ENCODE measurements at regions not wholly inside any gene's neighbourhood (a gene's known extent, or its start where the extent isn't known, plus 50 kb on each side); places are given as distances from the start of the nearest gene placed in this dataset.
"Not testable (repeated sequence)": the region's sequence is repeated elsewhere in the genome, so short reads cannot be mapped to it uniquely, and the experiment has no call there.

DNA sequence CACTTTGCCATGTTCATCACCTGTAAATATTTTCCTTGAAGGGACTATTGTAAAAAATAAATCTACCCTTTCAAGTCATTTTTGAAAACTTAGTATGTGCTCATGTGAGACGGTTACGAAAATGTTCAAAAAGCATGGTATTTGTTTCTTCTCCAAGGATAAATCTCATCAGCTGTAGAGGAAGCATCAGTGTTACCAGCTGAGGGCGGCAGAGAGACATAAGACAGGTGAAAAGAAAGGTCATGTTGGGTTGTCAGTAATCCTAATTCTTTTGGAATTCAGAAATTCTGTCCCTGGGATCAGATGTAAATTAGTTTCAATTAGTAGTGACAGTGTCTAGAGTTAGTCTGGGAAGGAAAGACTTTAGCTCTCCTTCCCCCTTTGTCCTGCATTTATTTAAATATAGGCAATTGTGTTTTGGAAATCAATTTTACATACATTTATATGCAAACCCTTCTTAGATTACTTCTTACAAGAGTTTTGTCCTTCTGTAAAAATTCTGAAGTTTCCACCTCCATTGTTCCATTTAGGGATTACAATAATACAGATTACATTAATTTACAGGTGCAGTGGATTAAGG is 791.9 kb upstream of the CDH6 start:
- H3K27ac Mint-ChIP-seq, result no peak overlapping the region
- H3K9me3 Mint-ChIP-seq, result peaks cover 2% of the 10 kb centered on the region
- H3K4me1 Mint-ChIP-seq, result no peaks in the 10 kb centered on the region
- H3K4me3 Mint-ChIP-seq, result no peak overlapping the region
- H3K27me3 Mint-ChIP-seq, result no peaks in the 10 kb centered on the region
- no peak for DNase-seq
- no peaks in the 10 kb centered on the region for H3K36me3 Mint-ChIP-seq

DNA sequence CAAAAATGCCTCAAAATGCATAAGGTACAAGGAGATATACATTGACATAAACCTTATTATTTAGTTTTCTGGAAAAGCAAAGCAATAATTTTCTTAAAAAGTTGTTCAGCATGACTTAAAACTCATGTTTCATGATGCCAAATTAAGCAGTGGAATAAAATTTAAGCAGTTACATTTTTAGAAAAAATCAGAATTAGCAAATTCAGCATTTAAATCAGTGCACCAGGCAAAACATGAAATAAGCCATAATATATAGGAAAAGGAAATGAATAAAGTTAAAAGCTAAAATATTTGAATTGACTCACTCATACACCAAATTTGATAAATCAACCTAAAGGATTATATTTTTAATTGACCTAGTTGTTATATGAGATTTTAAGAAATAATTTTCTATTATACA is 795.1 kb upstream of the CDH6 start:
- H3K36me3 Mint-ChIP-seq, result no peaks in the 10 kb centered on the region
- H3K27me3 Mint-ChIP-seq, result no peaks in the 10 kb centered on the region
- peaks cover 4% of the 10 kb centered on the region for H3K9me3 Mint-ChIP-seq
- H3K4me1 Mint-ChIP-seq, result no peaks in the 10 kb centered on the region
- H3K4me3 Mint-ChIP-seq, result no peak overlapping the region
- no peak for DNase-seq
- no peak overlapping the region for H3K27ac Mint-ChIP-seq

DNA sequence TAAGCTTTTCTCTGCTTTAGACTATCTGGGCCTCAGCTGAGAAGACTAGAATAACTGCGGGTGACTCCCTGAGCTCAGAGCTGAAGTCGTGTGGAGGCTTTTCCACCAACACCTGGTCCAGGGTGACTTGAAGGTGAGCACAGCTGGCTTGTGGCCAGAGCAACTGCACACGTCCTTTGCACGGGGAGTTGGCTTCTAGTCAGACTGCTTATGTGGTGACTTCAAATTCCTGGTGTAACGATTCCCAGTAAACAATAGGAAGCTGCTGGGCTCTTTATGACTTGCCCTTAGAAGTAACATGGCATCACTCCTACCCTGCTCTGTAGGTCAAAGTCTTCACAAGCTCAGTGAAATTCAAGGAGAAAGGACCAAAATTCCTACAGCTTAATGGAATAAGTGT is 800.6 kb upstream of the CDH6 start:
- DNase-seq, result no peak
- no peak overlapping the region for H3K4me3 Mint-ChIP-seq
- no peaks in the 10 kb centered on the region for H3K27me3 Mint-ChIP-seq
- peaks cover 9% of the 10 kb centered on the region for H3K9me3 Mint-ChIP-seq
- H3K36me3 Mint-ChIP-seq, result no peaks in the 10 kb centered on the region
- H3K4me1 Mint-ChIP-seq, result no peaks in the 10 kb centered on the region
- no peak overlapping the region for H3K27ac Mint-ChIP-seq

DNA sequence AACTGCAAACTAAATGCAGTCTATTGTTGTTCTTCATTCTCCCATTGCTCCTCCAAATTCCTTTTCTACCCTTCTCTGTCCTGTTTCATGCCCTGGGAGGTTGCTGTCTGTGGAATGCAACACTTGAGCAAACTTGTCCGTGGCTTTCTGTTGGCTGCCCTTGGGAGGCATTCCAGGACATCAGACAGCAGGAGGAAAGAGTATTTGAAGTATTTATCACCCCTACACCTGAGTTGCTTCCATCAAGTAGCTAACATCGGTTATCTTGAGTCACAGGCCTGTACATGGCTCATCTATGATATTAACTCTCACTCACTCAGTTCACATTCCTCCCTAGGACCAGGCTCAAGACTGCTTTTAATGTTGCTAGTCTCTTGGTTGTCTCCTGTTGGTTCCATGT is 803.4 kb upstream of the CDH6 start:
- H3K9me3 Mint-ChIP-seq, result peaks cover 8% of the 10 kb centered on the region
- H3K27me3 Mint-ChIP-seq, result no peaks in the 10 kb centered on the region
- H3K36me3 Mint-ChIP-seq, result no peaks in the 10 kb centered on the region
- no peak overlapping the region for H3K4me3 Mint-ChIP-seq
- no peak overlapping the region for H3K27ac Mint-ChIP-seq
- no peak for DNase-seq
- no peaks in the 10 kb centered on the region for H3K4me1 Mint-ChIP-seq

DNA sequence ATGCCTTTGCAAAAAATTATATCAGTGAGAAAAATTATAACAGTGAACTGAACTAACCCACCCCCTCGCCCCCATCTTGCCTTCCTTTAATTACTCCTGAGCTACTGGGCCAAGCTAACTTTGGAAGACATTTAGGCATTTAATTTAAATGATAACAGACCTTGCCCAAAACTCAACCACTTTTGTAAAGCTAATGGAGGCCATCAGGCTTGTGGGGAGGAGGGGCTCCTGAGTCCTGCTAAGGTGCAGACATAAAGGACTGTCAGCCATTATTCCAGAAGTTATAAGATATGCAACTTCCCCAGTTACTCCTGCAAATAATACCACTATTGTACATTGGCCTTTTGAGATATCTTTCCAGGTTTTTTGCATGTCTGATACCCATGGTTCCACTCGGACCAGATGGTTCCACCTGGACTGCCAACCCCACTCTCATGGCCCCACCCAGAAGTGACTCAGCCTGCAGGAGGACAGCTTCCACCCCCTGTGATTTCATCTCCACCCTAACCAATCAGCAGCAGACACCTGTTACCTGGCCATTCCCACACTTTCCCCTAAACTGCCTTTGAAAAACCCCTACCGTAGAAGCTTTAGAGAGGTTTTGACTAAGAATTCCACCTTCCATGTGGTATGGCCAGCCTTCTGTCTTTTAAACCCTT is 805.4 kb upstream of the CDH6 start:
- Mint-ChIP-seq H3K27ac (no peak overlapping the region), H3K4me3 (no peak overlapping the region), H3K27me3 (no peaks in the 10 kb centered on the region), H3K9me3 (peaks cover 7% of the 10 kb centered on the region), H3K36me3 (no peaks in the 10 kb centered on the region), H3K4me1 (no peaks in the 10 kb centered on the region)
- DNase-seq, result no peak

DNA sequence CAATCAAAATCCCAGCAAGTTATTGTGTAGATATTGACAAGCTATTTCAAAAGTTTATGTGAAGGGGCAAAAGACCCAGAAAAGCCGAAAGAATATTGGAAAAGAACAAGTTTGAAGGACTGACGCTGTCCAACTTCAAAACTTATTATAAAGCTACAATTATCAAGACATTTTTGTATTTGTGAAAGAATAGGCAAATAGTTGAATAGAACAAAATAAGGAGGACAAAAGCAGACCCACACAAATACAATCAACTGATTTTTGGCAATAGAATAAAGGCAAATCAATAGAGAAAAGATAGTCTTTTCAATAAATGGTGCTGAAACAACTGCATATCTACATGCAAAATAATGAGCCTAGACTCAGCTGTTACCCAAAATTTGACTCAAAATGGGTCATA is 807.7 kb upstream of the CDH6 start:
- Mint-ChIP-seq H3K4me3 (no peak overlapping the region), H3K36me3 (no peaks in the 10 kb centered on the region), H3K4me1 (no peaks in the 10 kb centered on the region), H3K27ac (no peak overlapping the region), H3K27me3 (no peaks in the 10 kb centered on the region), H3K9me3 (peaks cover 5% of the 10 kb centered on the region)
- no peak for DNase-seq

DNA sequence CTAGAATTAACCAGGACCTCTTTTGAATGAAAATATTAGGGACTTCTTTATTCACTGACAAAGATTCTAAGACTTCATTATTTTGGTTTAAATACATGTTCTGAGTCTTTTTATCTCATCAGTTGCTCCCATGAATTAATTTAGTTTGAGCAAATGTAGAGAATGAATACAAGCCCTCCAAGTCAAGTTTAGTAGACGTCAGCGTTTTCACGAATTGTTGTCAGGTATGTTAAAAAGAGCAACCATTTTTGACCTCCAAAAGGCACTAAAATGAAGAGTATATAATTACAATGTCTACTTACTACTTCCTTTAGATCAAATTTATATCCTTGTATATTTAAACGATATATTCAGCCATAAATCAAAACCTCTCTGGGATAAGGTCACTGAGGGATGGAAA is 809.3 kb upstream of the CDH6 start:
- Mint-ChIP-seq H3K9me3 (peaks cover 3% of the 10 kb centered on the region), H3K4me1 (no peaks in the 10 kb centered on the region), H3K27me3 (no peaks in the 10 kb centered on the region), H3K27ac (no peak overlapping the region), H3K36me3 (no peaks in the 10 kb centered on the region), H3K4me3 (no peak overlapping the region)
- DNase-seq, result no peak

DNA sequence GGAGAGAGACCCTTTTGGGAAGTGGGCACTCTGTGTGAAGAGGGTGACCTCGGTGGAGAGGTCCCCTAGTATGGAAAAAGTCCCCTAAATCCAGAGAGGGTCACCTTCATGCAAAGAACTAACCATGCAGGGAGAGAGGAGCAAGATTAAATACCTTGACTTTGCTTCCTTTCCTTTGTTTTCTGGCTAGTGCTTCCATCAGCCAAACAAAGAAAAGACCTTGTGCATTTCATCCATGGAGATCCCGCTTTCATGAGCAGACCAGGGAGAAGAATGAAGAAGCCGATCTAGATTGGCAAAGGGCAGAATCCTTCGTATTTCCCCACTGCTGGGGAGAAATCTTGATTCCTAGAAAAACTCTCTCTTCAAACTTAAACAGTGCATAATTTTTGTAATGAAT is 813.3 kb upstream of the CDH6 start:
- DNase-seq, result no peak
- Mint-ChIP-seq H3K9me3 (peaks cover 2% of the 10 kb centered on the region), H3K4me1 (no peaks in the 10 kb centered on the region), H3K36me3 (no peaks in the 10 kb centered on the region), H3K27ac (no peak overlapping the region), H3K4me3 (no peak overlapping the region), H3K27me3 (no peaks in the 10 kb centered on the region)

DNA sequence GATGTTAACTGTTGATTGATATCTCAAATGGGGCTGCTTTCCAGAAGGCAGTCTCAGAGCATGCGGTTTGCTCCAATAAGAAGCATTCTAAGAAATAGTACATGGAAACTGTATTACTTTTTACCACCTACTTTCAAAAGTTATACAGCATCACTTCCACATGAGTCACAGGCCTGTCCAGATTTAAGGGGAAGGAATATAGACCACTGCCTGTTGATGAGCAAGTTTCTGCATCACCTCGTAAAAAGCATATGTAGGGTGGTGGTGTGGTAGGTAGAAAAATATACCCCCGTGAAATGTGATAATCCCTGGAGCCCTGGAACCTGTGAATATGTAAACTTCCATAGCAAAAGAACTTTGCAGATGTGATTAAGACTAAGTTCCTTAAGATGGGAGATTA is 816.6 kb upstream of the CDH6 start:
- Mint-ChIP-seq H3K4me1 (no peaks in the 10 kb centered on the region), H3K27me3 (no peaks in the 10 kb centered on the region), H3K36me3 (no peaks in the 10 kb centered on the region), H3K27ac (no peak overlapping the region), H3K9me3 (peaks cover 2% of the 10 kb centered on the region), H3K4me3 (no peak overlapping the region)
- DNase-seq, result no peak

DNA sequence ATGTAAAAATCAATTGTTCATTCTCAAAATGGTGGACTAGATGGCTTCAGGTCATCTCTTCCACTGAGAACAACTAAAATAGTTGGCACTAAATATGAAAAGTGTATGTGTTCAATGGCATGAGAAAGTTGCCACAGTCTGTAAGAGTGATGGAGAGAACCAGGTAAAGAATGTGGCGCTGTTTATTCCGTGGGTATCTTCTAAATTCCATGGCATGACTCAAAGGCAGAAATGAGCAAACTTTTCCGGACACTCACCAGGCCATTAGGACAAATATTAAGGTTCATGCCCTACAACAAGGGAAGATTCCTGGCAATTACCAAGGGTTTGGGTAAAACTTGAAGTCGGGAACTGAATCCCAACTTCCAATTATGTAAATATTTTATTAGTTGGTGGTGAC is 825.4 kb upstream of the CDH6 start:
- no peaks in the 10 kb centered on the region for H3K36me3 Mint-ChIP-seq
- no peak overlapping the region for H3K4me3 Mint-ChIP-seq
- H3K4me1 Mint-ChIP-seq, result no peaks in the 10 kb centered on the region
- H3K27me3 Mint-ChIP-seq, result no peaks in the 10 kb centered on the region
- peaks cover 12% of the 10 kb centered on the region for H3K9me3 Mint-ChIP-seq
- H3K27ac Mint-ChIP-seq, result no peak overlapping the region
- no peak for DNase-seq

DNA sequence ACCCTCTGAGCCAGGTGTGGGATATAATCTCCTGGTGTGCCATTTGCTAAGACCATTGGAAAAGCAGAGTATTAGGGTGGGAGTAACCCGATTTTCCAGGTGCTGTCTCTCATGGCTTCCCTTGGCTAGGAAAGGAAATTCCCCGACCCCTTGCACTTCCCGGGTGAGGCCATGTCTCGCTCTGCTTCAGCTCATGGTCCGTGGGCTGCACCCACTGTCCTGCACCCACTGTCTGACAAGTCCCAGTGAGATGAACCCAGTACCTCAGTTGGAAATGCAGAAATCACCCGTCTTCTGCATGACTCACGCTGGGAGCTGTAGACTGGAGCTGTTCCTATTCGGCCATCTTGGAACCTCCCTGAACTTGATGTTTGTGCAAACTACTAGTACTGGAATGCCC is 828.5 kb upstream of the CDH6 start:
- not testable (repeated sequence) for H3K36me3 Mint-ChIP-seq, H3K4me3 Mint-ChIP-seq, H3K27me3 Mint-ChIP-seq, DNase-seq, H3K27ac Mint-ChIP-seq, H3K4me1 Mint-ChIP-seq
- peaks cover 28% of the 10 kb centered on the region for H3K9me3 Mint-ChIP-seq

DNA sequence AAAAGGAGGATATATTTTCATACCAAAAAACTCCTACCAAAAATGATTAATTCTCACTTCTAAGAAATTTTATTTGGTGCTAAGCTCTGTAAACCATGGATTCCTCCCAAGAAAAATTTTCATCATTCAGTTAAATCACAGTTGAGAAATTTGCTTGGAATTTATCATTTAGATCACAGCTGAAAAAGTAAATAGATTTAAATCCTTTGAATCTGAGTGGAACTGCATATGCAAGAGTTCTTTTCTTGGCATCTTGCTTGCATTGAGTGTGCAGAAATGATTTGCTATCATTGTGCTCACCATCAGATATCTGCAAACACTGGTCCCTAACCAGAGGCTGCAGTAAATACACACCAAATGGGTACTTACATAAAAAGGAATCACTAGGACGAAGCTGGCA is 836.1 kb upstream of the CDH6 start:
- Mint-ChIP-seq H3K9me3 (peaks cover 20% of the 10 kb centered on the region), H3K36me3 (no peaks in the 10 kb centered on the region), H3K27ac (no peak overlapping the region), H3K4me1 (no peaks in the 10 kb centered on the region), H3K27me3 (no peaks in the 10 kb centered on the region), H3K4me3 (no peak overlapping the region)
- no peak for DNase-seq

DNA sequence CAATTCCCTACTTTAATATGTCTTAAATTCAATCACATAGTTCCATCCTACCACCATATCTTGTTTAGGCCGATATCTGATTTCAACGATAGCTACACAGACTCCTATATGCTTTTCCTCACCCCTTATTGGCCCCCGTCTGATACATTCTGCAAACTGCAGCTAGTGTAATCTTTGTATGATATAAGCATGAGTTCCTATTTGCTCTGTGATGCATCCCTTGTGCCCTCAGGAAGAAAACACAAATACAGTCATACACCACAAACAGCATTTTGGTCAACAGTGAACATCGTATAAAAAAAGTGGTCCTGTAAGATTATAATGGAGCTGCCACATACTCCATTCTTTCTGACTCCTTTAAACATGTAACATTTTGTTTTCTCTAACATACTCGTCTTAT is 837.8 kb upstream of the CDH6 start:
- no peak for DNase-seq
- no peaks in the 10 kb centered on the region for H3K4me1 Mint-ChIP-seq
- no peaks in the 10 kb centered on the region for H3K27me3 Mint-ChIP-seq
- H3K27ac Mint-ChIP-seq, result no peak overlapping the region
- H3K9me3 Mint-ChIP-seq, result peaks cover 8% of the 10 kb centered on the region
- no peaks in the 10 kb centered on the region for H3K36me3 Mint-ChIP-seq
- no peak overlapping the region for H3K4me3 Mint-ChIP-seq

DNA sequence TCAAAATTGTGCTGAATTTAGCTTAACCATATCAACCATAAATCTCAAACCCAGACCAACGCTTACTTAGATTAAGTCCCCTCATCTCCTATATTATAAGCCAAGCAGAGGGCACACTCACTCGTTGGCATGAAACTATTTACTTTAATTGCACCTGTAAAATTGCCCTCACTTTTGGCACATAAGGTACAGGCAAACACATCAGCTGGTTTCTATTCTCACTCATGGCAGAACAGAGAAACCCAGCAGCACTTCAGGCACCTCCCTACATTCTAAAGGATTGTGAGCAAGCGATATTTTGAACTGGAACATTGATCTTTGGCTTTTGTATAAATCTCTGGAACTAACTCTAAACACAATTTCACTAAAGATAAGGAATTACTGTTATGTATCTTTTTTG is 845.6 kb upstream of the CDH6 start:
- H3K4me1 Mint-ChIP-seq, result no peaks in the 10 kb centered on the region
- H3K27ac Mint-ChIP-seq, result no peak overlapping the region
- no peak overlapping the region for H3K4me3 Mint-ChIP-seq
- peaks cover 3% of the 10 kb centered on the region for H3K9me3 Mint-ChIP-seq
- DNase-seq, result no peak
- H3K27me3 Mint-ChIP-seq, result no peaks in the 10 kb centered on the region
- no peaks in the 10 kb centered on the region for H3K36me3 Mint-ChIP-seq

DNA sequence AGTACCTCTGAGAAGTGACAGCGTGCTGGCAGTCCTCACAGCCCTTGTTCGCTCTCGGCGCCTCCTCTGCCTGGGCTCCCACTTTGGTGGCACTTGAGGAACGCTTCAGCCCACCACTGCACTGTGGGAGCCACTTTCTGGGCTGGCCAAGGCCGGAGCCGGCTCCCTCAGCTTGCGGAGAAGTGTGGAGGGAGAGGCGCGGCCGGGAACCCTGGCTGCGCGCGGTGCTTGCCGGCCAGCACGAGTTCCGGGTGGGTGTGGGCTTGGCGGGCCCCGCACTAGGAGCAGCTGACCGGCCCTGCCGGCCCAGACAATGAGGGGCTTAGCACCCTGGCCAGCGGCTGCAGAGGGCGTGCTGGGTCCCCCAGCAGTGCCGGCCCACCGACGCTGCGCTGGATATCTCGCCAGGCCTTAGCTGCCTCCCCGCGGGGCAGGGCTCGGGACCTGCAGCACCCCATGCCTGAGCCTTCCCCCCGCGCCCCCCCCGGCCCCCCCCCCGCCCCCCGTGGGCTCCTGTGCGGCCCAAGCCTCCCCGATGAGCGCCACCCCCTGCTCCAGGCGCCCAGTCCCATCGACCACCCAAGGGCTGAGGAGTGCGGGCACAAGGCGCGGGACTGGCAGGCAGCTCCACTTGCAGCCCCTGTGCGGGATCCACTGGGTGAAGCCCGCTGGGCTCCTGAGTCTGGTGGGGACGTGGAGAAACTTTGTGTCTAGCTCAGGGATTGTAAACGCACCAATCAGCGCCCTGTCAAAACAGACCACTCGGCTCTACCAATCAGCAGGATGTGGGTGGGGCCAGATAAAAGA is 847.7 kb upstream of the CDH6 start:
- H3K9me3 Mint-ChIP-seq, H3K4me1 Mint-ChIP-seq, H3K36me3 Mint-ChIP-seq, DNase-seq, H3K27ac Mint-ChIP-seq, H3K27me3 Mint-ChIP-seq, H3K4me3 Mint-ChIP-seq: not testable (repeated sequence)

DNA sequence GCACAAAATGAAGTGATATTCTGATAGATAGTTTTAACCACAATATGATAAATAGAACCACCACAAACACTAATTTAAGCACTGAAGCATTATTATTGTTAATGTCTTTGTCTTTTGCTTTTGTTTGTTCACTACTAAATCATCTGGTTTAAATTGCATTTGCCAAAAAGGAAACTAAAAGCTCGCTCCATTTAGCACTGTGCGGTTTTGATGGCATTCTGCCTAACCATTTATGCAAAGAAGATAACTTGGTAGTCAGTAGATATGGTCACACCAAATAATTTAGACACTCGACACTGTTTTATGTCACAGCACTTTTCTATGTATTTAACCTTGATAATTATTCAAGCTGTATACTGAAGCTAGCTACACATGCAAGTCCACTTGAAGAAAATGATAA is 849.8 kb upstream of the CDH6 start:
- no peak for DNase-seq
- Mint-ChIP-seq H3K27ac (no peak overlapping the region), H3K4me3 (no peak overlapping the region), H3K4me1 (no peaks in the 10 kb centered on the region), H3K9me3 (peaks cover 3% of the 10 kb centered on the region), H3K36me3 (no peaks in the 10 kb centered on the region), H3K27me3 (no peaks in the 10 kb centered on the region)
